ENCODE measurements at regions not wholly inside any gene's neighbourhood (a gene's known extent, or its start where the extent isn't known, plus 50 kb on each side); places are given as distances from the start of the nearest gene placed in this dataset.

GRCh38 chr14:98230411-98230810, 1041.6 kb downstream of the BCL11B start (continued):
- TF ChIP-seq ZFP41 (tag by site-specific recombination; IDR thresholded peaks at IDR 0.05; ENCODE audit: borderline replicate concordance) (no peak), ZNF114 (tag by site-specific recombination; IDR thresholded peaks at IDR 0.05) (no peak), ZNF274 (IDR thresholded peaks at IDR 0.05; ENCODE audit: low read length) (no peak), ZNF274 (tag by site-specific recombination; IDR thresholded peaks at IDR 0.05; ENCODE audit: borderline replicate concordance) (no peak), ZSCAN4 (tag by site-specific recombination; IDR thresholded peaks at IDR 0.05) (no peak), EGR2 (tag by site-specific recombination; IDR thresholded peaks at IDR 0.05; ENCODE audit: low read depth) (no peak), ZNF184 (tag by site-specific recombination; IDR thresholded peaks at IDR 0.05) (no peak)

GRCh38 chr14:98231210-98231609, 1040.8 kb downstream of the BCL11B start:
- Histone ChIP-seq H3K36me3 (ENCODE audit: control insufficient read depth in 2 of 2, insufficient read depth in 1 of 2, low read length in 2 of 2) (no peaks in the 10 kb centered on the region), H3K4me3 (ENCODE audit: low read depth, low read length) (no peak overlapping the region), H3K27ac (ENCODE audit: extremely low read depth, low read depth, low read length) (no peak overlapping the region), H3K4me1 (ENCODE audit: control insufficient read depth, insufficient read depth, low read length) (no peaks in the 10 kb centered on the region), H3K9me3 (ENCODE audit: control insufficient read depth, insufficient read depth, low read depth, low read length) (no peaks in the 10 kb centered on the region)
- no peak for TF ChIP-seq MYNN (tag by site-specific recombination; IDR thresholded peaks at IDR 0.05; ENCODE audit: borderline replicate concordance)
- TF ChIP-seq ZNF629 (tag by site-specific recombination; IDR thresholded peaks at IDR 0.05): no peak
- TF ChIP-seq, protein P1, sequence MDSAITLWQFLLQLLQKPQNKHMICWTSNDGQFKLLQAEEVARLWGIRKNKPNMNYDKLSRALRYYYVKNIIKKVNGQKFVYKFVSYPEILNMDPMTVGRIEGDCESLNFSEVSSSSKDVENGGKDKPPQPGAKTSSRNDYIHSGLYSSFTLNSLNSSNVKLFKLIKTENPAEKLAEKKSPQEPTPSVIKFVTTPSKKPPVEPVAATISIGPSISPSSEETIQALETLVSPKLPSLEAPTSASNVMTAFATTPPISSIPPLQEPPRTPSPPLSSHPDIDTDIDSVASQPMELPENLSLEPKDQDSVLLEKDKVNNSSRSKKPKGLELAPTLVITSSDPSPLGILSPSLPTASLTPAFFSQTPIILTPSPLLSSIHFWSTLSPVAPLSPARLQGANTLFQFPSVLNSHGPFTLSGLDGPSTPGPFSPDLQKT (IDR thresholded peaks at IDR 0.05; ENCODE audit: borderline replicate concordance, low read depth, low read length): no peak
- CTCF ChIA-PET: no interaction called here
- POLR2A ChIA-PET: no interaction called here

DNA sequence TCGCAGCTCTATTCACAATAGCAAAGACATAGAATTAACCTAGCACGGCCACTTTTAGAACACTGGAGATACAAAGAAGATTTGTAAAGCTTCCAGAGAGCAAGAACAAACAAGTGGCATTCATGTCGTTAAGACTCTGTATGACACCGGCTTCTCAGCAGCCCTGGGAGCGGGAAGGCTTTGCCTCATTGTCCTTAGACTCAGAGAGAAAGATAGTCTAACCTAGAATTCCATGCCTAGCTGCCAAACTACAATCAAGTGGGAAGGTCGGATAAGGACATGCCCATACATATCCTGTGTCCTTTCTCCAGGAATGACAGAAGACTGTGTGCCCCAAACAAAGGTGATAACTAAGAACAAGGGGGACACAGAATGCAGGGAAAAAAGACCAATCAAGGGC, 1038.3 kb downstream of the BCL11B start:
- ChIA-PET POLR2A (no interaction called here), CTCF (interaction anchor here (0.7 kb wide), 2 partner anchors 577 to 1019 kb away, joined by 3 read pairs; no protein-coding TSS in a partner anchor)
- TF ChIP-seq ZBTB44 (tag by site-specific recombination; IDR thresholded peaks at IDR 0.05) (no peak), ZNF2 (tag by site-specific recombination; IDR thresholded peaks at IDR 0.05) (no peak), SCRT2 (tag by site-specific recombination; IDR thresholded peaks at IDR 0.05) (no peak), ZNF10 (tag by site-specific recombination; IDR thresholded peaks at IDR 0.05) (no peak), ZNF112 (tag by site-specific recombination; IDR thresholded peaks at IDR 0.05) (no peak), ZNF311 (tag by site-specific recombination; IDR thresholded peaks at IDR 0.05; ENCODE audit: borderline replicate concordance) (no peak), OVOL3 (tag by site-specific recombination; IDR thresholded peaks at IDR 0.05) (no peak), PRDM4 (tag by site-specific recombination; IDR thresholded peaks at IDR 0.05) (no peak), TCF7L2 (IDR thresholded peaks at IDR 0.05; ENCODE audit: borderline replicate concordance, low read depth, low read length) (no peak), ZSCAN30 (tag by site-specific recombination; IDR thresholded peaks at IDR 0.05) (no peak)
- Histone ChIP-seq H3K9me3 (ENCODE audit: control insufficient read depth, insufficient read depth, low read depth, low read length) (no peaks in the 10 kb centered on the region), H3K4me3 (ENCODE audit: low read depth, low read length) (no peak overlapping the region), H3K36me3 (ENCODE audit: control insufficient read depth in 2 of 2, insufficient read depth in 1 of 2, low read length in 2 of 2) (no peaks in the 10 kb centered on the region), H3K4me1 (ENCODE audit: control insufficient read depth, insufficient read depth, low read length) (no peaks in the 10 kb centered on the region), H3K27ac (ENCODE audit: extremely low read depth, low read depth, low read length) (no peak overlapping the region)
